DND-41 (cell line): ENCODE measurements at regions not wholly inside any gene's neighbourhood (a gene's known extent, or its start where the extent isn't known, plus 50 kb on each side); places are given as distances from the start of the nearest gene placed in this dataset.

Experiments
- ATAC-seq: fragments of 200-7000 bp; cut with Tn5 transposase; 3 replicates; pipeline ENCODE4 v1.9.1; 2021; ENCODE audit warnings: low read depth; ENCODE audit not compliant: insufficient read depth
- DNase-seq: peaks from one replicate; pipeline ENCODE4 v3.0.0-alpha.2; 2020
- H2AFZ ChIP-seq: 2 replicates; pipeline ENCODE4 v1.6.0; 2012; ENCODE audit warnings: low read depth, low read length
- H3K27ac ChIP-seq: 2 replicates; pipeline ENCODE4 v1.5.1; 2012; ENCODE audit warnings: low read length, inconsistent platforms
- H3K27me3 ChIP-seq: fragments of 200-600 bp; sonication (generic); 2 replicates; pipeline ENCODE4 v1.6.0; 2012; ENCODE audit warnings: low read length, mild to moderate bottlenecking, inconsistent platforms; ENCODE audit not compliant: insufficient read depth, poor library complexity
- H3K36me3 ChIP-seq: 2 replicates; pipeline ENCODE4 v1.5.1; 2012; ENCODE audit warnings: low read length, inconsistent platforms; ENCODE audit not compliant: insufficient read depth
- H3K4me1 ChIP-seq: 2 replicates; pipeline ENCODE4 v1.5.1; 2012; ENCODE audit warnings: mild to moderate bottlenecking, low read length; ENCODE audit not compliant: insufficient read depth
- H3K4me2 ChIP-seq: 2 replicates; pipeline ENCODE4 v1.6.0; 2012; ENCODE audit warnings: mild to moderate bottlenecking, moderate library complexity, low read length, inconsistent platforms; ENCODE audit not compliant: insufficient read depth
- H3K4me3 ChIP-seq, 2 experiments: fragments of 200-600 bp in 1 of 2; shearing (Covaris generic) in 1 of 2; 2 replicates each; pipeline ENCODE4 v1.5.1; 2012 to 2016; ENCODE audit warnings: inconsistent platforms in 2 of 2, low read length in 2 of 2, mild to moderate bottlenecking in 2 of 2, low read depth in 1 of 2, moderate library complexity in 1 of 2
- H3K79me2 ChIP-seq: 2 replicates; pipeline ENCODE4 v1.6.0; 2012; ENCODE audit warnings: low read length, inconsistent platforms; ENCODE audit not compliant: insufficient read depth
- H3K9ac ChIP-seq: 2 replicates; pipeline ENCODE4 v1.6.0; 2012; ENCODE audit warnings: low read depth, mild to moderate bottlenecking, inconsistent platforms, low read length, moderate library complexity
- H3K9me3 ChIP-seq: 2 replicates; pipeline ENCODE4 v1.5.1; 2012; ENCODE audit warnings: low read length, moderate library complexity, mild to moderate bottlenecking, inconsistent platforms; ENCODE audit not compliant: insufficient read depth, severe bottlenecking
- H4K20me1 ChIP-seq: 2 replicates; pipeline ENCODE4 v1.6.0; 2012; ENCODE audit warnings: low read length; ENCODE audit not compliant: insufficient read depth
- CTCF ChIP-seq: IDR thresholded peaks from 2 replicates; pipeline ENCODE4 v1.5.1; 2012; ENCODE audit warnings: borderline replicate concordance, low read length, moderate library complexity, mild to moderate bottlenecking; ENCODE audit not compliant: poor library complexity, severe bottlenecking; ENCODE audit errors: extremely low read depth
- EZH2 ChIP-seq: IDR thresholded peaks from 3 replicates; pipeline ENCODE4 v1.6.1; 2012; ENCODE audit warnings: borderline replicate concordance, low read depth, mild to moderate bottlenecking, moderate library complexity, low read length, inconsistent platforms; ENCODE audit not compliant: severe bottlenecking

- Histone ChIP-seq H4K20me1 (no peaks in the 10 kb centered on the region), H3K27ac (no peak overlapping the region), H3K4me3 (no peak overlapping the region), H3K9me3 (no peaks in the 10 kb centered on the region), H3K4me1 (no peaks in the 10 kb centered on the region), H3K27me3 (no peaks in the 10 kb centered on the region), H3K9ac (no peak overlapping the region), H3K4me2 (no peak overlapping the region), H3K79me2 (no peaks in the 10 kb centered on the region), H2AFZ (no peak overlapping the region; the same call in 1 of the 2 replicates), H3K36me3 (no peaks in the 10 kb centered on the region)
- ATAC-seq (no peak), DNase-seq (no peak)
- no peak for TF ChIP-seq EZH2
- no peak for TF ChIP-seq CTCF
Observed at GRCh38 chr13:37295071-37295470, 189.6 kb upstream of the CSNK1A1L start.

GRCh38 chr13:37294472-37294871 is 189.0 kb upstream of the CSNK1A1L start:
- no peak overlapping the region for H3K27ac ChIP-seq
- H3K9ac ChIP-seq = no peak overlapping the region
- no peaks in the 10 kb centered on the region for H3K36me3 ChIP-seq
- DNase-seq (no peak), ATAC-seq (no peak)
- no peak overlapping the region for H3K4me3 ChIP-seq
- H3K4me2 ChIP-seq = no peak overlapping the region
- no peak for TF ChIP-seq CTCF
- no peak for TF ChIP-seq EZH2
- H3K79me2 ChIP-seq = no peaks in the 10 kb centered on the region
- H3K9me3 ChIP-seq = no peaks in the 10 kb centered on the region
- H3K4me1 ChIP-seq = no peaks in the 10 kb centered on the region
- no peaks in the 10 kb centered on the region for H3K27me3 ChIP-seq
- H4K20me1 ChIP-seq = no peaks in the 10 kb centered on the region
- H2AFZ ChIP-seq = no peak overlapping the region

GRCh38 chr13:37293295-37293694 is 187.8 kb upstream of the CSNK1A1L start:
- Histone ChIP-seq H3K4me2 (no peak overlapping the region), H3K27me3 (no peaks in the 10 kb centered on the region), H3K79me2 (no peaks in the 10 kb centered on the region), H4K20me1 (no peaks in the 10 kb centered on the region), H3K27ac (no peak overlapping the region), H3K4me1 (no peaks in the 10 kb centered on the region), H2AFZ (no peak overlapping the region), H3K9ac (no peak overlapping the region), H3K36me3 (no peaks in the 10 kb centered on the region), H3K4me3 (no peak overlapping the region), H3K9me3 (no peaks in the 10 kb centered on the region)
- DNase-seq = no peak
- no peak for TF ChIP-seq EZH2
- no peak for TF ChIP-seq CTCF
- ATAC-seq = no peak
